ENCODE measurements at regions not wholly inside any gene's neighbourhood (a gene's known extent, or its start where the extent isn't known, plus 50 kb on each side); places are given as distances from the start of the nearest gene placed in this dataset.
"Not testable (repeated sequence)": the region's sequence is repeated elsewhere in the genome, so short reads cannot be mapped to it uniquely, and the experiment has no call there.

DNA sequence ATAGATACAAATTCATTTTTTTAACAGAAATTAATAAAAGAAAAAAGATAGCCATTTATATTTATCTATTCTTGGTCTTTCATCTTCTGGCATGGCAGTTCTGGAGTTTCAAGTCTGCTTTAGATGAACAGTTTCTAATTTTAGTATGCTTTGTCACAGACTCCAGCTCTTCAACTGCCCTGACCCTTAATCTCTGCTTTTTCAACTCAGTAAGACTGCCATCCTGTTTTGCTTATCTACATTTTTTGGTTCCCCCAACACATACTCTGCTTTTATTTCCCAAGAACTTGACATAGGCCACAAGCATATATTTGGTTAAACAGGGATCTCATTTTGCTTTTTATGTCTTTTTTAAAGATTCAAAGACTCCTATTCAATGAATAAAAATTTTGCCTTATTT lies 309.3 kb upstream of the KCND2 start:
- no peak for ATAC-seq
- DNase-seq: no peak
- intact Hi-C loops (cut with micrococcal nuclease): no loop called here

DNA sequence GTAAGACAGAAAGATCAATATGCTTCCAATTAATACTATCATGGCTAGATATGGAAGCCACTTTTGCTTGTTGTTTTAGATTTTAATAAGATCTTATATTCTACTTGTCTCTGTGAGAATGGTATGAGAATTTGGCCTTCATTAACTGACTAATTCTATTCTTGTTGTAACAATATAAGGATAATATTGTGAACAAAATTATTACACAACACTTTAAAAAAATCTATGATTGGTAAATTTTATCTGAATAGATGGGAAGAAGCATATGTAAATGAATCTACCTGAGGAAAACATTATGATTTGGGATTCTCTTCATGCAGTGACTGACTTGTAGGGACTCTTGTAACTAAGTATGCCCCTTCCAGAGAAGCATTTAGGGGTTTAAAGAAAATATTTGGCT lies 308.9 kb upstream of the KCND2 start:
- intact Hi-C loops (cut with micrococcal nuclease): no loop called here
- ATAC-seq: no peak
- DNase-seq: no peak

DNA sequence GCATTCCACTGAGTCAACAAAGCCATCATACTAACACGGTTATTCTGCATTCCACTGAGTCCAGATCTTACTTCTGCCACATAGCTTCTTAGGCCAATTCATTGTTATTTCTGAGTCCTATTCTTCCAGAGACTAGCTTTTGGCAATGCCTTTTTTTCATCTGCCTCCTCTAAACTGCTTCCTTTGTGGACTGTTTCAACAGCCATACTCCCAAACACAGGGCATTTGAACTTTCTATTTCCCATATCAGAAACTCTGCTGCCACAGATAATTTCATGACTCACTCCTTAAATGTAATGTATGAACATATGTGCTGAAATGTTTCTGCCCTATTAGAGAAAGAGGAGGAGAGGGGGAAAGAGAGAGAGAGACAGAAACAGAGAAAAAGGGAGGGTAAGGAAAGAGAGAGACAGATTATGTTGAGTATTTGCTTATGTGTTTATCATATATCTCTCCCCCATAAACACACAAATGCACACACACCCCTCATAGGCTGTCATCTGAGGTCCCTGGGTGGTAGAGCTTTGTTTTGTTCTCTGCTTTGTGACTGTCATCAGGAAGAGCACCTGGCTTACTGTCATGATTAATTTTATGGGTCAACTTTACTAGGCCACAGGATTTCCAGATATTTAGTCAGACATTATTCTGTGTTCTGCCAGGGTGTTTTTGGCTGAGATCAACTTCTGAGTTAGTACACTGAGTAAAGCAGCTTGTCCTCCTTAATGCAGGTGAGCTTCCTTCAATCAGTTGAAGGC lies 308.0 kb upstream of the KCND2 start:
- intact Hi-C loops (cut with micrococcal nuclease): no loop called here
- no peak for DNase-seq

DNA sequence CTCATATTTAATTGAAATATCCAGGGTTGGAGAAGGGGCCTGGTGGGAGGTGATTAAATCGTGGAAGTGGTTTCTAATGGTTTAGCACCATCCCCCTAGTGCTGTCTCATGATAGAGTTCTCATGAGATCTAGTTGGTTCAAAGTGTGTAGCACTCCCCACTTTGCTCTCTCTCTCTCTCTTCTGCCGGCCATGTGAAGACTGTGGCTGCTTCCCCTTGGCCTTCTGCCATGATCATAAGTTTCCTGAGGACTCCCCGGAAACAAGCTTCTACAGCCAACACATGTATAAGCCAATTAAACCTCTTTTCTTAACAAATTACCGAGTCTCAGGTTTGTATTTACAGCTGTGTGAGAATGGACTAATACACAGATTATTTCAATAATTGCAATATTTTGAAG lies 305.8 kb upstream of the KCND2 start:
- intact Hi-C loops (cut with micrococcal nuclease): no loop called here
- ATAC-seq: no peak
- DNase-seq: no peak

More for the DNA sequence above, 308.0 kb upstream of the KCND2 start:
- no peak for ATAC-seq

DNA sequence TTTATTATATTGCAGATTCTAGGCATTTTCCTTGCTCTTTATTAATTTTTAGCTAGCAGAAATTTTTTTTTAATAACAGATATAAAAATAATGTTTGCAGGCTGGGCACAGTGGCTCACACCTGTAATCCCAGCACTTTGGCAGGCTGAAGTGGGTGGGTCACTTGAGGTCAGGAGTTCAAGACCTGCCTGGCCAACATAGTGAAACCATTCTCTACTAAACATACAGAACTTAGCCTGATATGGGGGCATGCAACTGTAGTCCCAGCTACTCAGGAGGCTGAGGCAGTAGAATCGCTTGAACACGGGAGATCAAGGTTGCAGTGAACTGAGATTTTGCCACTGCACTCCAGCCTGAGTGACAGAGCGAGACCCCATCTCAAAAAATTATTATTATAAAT lies 304.6 kb upstream of the KCND2 start:
- ATAC-seq; intact Hi-C loops (cut with micrococcal nuclease); DNase-seq: not testable (repeated sequence)

DNA sequence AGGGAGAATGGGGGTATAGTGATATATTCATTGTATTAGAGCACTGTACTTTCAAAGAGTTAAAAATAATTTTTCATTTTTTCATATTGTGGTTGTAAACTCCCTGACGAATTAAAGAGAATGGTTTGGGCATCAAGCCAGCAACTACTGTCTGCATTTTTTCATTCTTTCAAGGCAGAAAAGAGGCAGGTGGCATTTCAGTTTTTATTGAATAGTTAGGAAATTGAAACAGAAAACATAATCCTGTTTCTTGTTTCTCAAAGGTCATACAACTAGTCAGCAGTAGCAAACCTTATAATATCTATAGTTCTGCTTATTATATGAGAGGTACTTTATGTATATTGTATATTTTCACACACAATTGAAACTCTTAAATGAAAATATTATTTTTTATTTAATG lies 303.9 kb upstream of the KCND2 start:
- intact Hi-C loops (cut with micrococcal nuclease): no loop called here
- DNase-seq (no peak), ATAC-seq (no peak)

DNA sequence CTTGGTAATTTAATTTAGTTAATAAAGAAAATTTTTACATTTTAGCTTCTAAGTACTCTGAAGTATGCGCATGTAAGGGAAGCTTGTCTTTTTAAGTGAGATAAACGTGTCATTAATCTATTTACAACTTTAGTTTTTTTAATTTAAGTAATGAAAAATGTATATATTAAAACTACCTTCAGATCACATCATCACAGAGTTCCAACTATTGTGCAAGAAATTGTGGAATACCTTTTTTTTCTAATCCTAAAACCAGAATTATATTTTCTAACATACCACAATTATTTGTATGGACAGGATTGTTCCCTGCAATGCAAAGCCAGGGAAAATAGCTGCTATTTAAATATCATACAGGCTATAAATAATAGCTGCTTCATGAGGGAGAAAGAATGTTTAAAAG lies 303.2 kb upstream of the KCND2 start:
- DNase-seq: no peak
- intact Hi-C loops (cut with micrococcal nuclease): no loop called here
- no peak for ATAC-seq

DNA sequence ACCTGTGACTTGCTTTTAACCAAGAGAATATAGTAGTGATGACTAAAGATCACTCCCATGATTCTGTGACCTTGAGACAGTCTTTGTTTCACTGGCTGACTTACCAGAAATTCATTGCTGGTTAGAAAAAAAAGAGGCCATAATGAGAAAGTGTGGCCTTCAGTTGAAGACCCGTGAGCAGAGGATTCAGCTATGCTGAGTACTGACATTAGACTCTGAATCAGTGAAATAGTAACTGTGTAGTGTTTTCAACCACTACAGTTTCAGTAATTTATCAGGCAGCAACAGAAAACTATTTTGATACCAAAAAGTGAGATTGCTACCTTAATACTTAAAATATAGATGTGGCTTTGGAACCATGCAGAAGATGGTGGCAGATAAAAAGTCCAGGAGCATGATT lies 298.0 kb upstream of the KCND2 start:
- no peak for ATAC-seq

DNA sequence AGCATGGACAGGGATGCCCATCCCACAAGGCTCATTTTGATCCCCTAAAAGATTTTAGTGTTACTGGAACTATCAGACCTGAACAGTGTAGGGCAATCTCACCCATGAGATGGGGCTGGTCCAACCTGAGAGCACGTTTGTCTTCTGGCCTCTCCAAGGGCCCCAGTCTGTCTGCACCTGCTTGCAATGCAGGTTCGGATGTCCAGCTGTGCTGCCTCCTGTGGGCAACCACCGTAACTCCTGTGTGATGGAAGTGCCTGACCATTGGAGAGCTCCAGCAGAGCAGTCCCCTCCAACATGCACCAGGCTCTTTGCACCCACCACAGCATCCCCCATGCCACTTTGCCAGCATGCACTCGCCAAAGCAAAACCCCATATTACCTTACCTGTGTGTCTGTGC lies 290.1 kb upstream of the KCND2 start:
- intact Hi-C loops (cut with micrococcal nuclease): no loop called here
- DNase-seq: peak; percentile 13
- ATAC-seq: no peak

More for the DNA sequence above, 298.0 kb upstream of the KCND2 start:
- no peak for DNase-seq
- intact Hi-C loops (cut with micrococcal nuclease): no loop called here

DNA sequence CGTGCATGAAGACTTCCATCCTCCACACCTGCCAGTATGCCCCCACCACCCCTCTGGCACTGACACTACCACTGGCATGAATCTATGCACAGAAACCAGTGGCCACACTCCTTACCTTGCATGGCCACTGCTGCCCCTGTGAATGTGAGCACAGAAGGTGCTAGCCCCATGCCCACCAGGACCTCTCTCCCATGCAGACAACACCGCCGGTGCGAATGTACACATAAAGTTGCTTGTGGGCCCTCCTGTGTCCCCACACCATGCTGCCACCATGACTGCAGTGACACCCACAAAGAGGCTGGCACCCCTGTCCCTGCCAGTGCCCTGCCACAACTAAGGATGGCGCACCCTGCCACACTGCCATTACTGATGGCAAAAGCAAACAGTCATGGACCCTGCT lies 289.5 kb upstream of the KCND2 start:
- peak; percentile 13 for DNase-seq
- intact Hi-C loops (cut with micrococcal nuclease): no loop called here
- no peak for ATAC-seq

DNA sequence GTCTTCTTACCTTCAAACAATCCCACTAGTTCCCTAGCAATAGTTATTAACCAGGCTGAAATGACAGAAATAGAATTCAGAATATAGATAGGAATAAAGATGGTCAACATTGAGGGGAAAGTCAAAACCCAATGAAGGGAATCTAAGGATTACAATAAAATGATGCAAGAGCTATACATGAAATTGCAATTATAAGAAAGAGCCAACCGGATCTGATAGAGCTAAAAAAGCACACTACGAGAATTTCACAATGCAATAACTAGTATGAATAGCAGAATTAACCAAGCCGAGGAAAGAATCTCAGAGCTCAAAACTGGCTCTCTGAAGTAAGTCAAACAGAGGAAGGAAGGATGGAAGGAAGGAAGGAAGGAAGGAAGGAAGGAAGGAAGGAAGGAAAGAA lies 288.7 kb upstream of the KCND2 start:
- ATAC-seq: no peak
- no peak for DNase-seq
- intact Hi-C loops (cut with micrococcal nuclease): no loop called here

DNA sequence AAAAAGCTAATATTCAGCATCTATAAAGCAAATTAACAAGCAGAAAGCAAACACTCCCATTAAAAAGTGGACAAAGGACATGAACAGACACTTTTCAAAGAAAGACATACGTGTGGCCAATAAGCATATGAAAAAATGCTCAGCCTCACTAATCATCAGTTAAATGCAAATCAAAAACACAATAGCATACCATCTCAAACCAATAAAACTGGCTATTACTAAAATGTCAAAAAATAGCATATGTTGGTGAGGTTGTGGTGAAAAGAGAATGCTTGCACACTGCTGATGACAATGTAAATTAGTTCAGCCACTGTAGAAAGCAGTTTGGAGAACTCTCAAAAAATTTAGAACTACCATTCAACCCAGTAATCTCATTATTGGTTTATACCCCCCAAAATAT lies 284.6 kb upstream of the KCND2 start:
- ATAC-seq: no peak
- DNase-seq: no peak
- intact Hi-C loops (cut with micrococcal nuclease): no loop called here

DNA sequence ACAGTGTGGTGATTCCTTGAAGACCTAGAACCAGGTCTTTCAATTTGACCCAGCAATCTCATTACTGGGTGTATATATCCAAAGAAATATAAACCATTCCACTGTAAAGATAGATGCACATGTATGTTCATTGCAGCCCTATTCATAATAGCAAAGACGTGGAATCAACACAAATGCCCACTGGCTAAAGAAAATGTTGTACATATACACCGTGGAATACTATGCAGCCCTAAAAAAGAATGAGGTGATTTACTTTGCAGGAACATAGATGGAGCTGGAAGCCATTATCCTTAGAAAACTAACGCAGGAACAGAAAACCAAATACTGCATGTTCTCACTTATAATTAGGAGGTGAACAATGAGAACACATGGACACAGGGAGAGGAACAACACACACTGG lies 278.0 kb upstream of the KCND2 start:
- DNase-seq: no peak
- no peak for ATAC-seq
- intact Hi-C loops (cut with micrococcal nuclease): no loop called here

DNA sequence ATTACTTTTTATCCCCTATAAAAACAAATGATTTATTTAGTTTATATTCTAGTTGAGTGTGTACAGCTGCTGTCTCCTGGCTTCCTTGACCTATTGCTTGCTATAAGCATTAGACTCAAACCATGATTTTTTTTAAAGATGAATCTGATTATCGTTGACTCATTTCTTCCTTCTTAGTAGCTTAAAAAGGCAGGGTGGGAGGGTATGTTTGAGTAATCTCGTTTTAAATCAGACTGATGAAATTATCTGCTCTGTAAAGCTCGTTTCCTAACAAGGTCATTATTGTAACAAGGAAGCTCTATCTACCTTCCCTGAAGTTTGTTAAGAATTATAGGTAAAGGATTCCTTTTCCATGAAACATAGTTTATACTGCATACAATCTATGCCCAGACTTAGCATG lies 276.3 kb upstream of the KCND2 start:
- DNase-seq (no peak), ATAC-seq (no peak)
- intact Hi-C loops (cut with micrococcal nuclease): no loop called here

DNA sequence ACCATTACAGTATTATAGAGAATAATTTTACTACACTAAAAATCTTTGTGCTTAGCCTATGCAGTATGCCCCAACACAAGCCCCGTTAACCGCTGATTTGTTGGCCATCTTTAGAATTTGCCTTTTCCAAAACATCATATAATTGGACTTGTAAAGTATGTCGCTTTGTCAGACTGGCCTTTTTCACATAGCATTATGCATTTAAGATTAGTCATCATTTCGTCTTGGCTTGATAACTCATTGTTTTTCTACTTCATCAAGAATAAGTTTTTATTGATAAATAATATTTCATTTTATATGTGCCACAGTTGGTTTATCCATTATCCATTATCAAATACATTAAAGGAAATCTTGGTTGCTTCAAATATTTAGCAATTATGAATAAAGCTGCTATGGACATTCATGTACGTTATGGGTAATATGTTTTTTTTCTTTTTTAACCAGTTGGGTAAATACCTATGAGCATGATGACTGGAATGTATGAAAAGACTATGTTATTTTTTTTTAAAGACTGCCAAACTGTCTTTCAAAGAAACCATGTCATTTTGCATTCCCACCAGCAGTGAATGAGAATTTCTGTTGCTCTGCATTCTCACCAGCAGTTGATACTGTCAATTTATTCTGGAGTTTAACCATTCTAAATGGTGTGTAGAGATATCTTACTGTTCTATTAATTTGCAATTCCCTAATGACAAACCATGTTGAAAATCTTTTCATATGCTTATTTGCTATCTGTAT lies 273.1 kb upstream of the KCND2 start:
- intact Hi-C loops (cut with micrococcal nuclease): no loop called here
- ATAC-seq: no peak

DNA sequence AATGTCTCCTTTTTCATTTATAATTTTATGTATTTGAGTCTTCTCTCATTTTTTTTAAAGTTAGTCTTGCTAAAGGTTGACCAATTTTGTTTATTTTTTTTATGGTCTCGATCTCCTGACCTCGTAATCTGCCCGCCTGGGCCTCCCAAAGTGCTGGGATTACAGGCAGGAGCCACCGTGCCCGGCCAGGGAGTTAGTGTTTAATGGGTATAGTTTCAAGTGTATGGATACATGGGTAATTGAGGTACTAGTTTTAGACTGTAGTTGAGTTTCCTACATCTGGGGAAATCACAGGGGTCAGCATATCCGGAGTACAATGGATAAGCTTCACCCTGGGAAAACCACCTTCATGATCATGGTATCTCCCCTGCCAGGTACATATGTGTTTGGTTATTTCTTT lies 267.3 kb upstream of the KCND2 start:
- ATAC-seq: no peak
- no peak for DNase-seq
- intact Hi-C loops (cut with micrococcal nuclease): no loop called here

More for the DNA sequence above, 273.1 kb upstream of the KCND2 start:
- DNase-seq: no peak

DNA sequence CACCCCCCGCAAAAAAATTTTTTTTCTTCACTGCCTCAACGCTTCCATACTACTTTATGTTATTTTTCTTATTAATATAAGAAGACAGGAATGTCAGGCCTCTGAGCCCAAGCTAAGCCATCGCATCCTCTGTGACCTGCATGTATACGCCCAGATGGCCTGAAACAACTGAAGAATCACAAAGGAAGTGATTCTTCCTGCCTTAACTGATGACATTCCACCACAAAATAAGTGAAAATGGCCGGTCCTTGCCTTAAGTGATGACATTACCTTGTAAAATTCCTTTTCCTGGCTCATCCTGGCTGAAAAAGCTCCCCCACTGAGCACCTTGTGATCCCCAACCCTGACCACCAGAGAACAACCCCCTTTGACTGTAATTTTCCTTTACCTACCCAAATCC lies 258.7 kb upstream of the KCND2 start:
- DNase-seq; intact Hi-C loops (cut with micrococcal nuclease); ATAC-seq: not testable (repeated sequence)

DNA sequence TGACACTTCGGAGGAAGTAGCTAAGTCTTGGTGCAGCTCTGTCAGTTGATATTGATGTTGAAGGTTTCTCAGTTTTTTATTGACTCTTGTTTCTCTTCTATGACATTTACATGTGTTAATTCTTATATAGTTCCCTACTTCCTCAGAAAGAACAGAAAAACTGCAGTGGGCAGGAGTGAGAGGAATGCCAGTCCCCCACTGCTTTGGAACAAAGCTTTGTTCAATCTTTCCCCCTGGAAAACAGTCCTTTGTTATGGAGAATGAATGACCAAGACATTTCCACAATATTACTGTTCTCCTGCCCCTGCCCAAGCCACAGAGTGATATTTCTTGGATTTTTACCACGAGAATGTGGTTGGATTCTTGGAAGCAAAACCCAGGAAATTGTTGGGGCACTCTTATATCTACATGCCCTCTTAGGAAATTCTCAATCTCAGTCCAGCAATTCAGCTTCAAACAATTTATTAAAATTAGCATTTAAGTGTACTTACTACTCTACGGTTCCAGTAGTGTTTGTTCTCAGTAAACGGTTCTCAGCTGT lies 258.0 kb upstream of the KCND2 start:
- intact Hi-C loops (cut with micrococcal nuclease): no loop called here
- DNase-seq: no peak

DNA sequence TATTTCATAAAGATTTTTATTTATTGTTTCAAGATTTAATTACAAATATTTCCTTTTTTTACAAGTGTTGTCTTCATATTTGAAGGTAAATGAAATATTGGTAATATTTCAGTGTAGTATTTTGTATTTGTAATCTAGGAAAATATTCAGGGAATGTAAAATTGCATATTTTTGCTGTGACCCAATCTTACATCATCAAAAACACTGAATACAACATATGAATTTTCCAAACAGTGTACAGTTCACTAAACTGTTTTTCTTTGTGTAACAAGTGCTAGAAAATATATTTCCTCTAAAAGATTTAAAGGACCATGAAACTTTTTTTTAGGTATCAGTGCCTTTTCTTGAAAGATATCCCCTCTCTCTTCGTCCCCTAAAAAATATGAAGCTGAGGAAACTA lies 251.9 kb upstream of the KCND2 start:
- ATAC-seq (no peak), DNase-seq (no peak)
- intact Hi-C loops (cut with micrococcal nuclease): no loop called here

More for the DNA sequence above, 258.0 kb upstream of the KCND2 start:
- ATAC-seq: no peak

DNA sequence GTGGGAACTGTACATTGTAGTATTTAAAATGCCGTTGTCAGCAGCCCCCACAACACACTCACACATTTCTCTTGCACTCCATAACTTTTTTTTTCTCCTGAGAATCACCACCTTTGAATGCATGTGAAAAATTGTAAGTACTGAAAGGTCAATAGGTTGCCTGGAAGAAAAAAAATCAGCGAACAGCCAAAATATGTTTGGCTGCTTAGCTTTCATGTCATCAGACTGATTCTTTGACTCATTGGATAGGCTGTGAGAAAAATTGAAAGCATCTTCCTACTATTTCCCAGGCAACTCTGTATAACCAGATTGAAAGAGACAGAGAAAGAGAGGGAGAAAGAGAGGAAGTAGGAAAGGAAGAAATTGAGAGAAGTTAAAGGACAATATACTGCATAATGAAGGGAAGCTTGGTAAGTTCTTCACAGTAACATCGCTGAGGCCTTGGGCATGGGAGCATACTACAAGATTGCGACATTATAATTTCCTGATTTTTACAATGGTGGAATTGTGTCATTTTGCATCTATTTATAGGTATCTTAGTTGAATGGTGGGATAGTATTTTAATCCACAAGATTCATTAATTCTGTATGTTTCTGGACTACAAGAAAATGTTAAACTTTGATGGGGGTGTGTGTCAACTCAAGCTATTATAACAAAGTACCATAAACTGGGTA lies 249.3 kb upstream of the KCND2 start:
- ATAC-seq (no peak), DNase-seq (no peak)
- intact Hi-C loops (cut with micrococcal nuclease): no loop called here

Data from left ventricle myocardium superior (tissue), 1 donor.